Activated T-helper 1 cell treated with anti-CD3 and anti-CD28 coated beads, Interleukin-2, amount 50 U/mL, for 16 hours (primary cell): ENCODE measurements at regions not wholly inside any gene's neighbourhood (a gene's known extent, or its start where the extent isn't known, plus 50 kb on each side); places are given as distances from the start of the nearest gene placed in this dataset.
"Not testable (repeated sequence)": the region's sequence is repeated elsewhere in the genome, so short reads cannot be mapped to it uniquely, and the experiment has no call there.

Experiments used
- DNase-seq, 2 donors: peaks; one replicate each; pipeline ENCODE4 v3.0.0-alpha.2; 2020; ENCODE audit warnings: low read depth in 1 of 2, low spot score in 1 of 2

- no peak for DNase-seq
Observed at GRCh38 chr5:56733580-56733979, 81.8 kb upstream of the MAP3K1 start.

DNA sequence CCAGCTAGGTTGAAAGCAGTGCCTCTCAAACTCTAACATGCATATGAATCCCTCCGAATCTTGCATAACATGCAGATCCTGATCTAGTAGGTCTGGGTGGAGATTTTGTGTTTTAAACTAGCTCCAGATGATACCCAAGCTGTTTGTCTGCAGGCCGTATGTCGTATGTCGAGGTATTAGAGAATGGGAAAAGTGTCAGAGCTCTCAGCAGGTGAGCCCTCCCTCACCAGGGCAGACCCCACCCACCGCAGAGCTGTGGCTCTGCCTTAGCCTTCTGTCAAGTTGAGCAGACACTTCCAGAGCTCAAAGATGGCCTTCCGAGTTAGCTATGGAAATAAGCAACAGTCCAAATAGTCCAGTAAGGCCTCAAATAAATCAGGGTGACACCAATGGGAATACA is 83.2 kb upstream of the MAP3K1 start:
- no peak for DNase-seq

DNA sequence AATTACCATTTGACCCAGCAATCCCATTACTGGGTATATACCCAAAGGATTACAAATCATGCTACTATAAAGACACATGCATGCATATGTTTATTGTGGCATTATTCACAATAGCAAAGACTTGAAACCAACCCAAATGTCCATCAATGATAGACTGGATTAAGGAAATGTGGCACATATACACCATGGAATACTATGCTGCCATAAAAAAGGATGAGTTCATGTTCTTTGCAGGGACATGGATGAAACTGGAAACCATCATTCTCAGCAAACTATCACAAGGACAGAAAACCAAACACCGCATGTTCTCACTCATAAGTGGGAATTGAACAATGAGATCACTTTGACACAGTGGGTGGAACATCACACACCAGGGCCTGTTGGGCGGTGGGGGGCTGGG is 83.9 kb upstream of the MAP3K1 start:
- not testable (repeated sequence) for DNase-seq

DNA sequence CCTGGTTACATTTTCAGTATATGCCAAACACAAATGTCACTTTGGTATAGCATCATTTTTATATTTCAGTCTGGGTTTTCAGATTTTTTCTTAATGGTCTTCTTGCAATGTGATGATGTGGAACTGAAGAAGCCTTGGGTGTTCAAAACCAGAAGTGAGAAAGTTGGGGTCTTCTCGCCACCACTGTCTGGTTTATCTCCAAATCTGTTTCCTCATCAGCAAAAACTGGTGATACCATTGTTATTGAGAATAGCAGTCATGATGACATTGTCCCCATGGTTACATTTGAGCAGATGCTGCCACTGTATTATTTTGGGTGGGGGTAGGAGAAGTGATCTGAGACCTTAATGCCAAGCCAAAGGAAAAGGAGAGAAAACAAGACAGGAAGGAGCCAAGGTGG is 85.9 kb upstream of the MAP3K1 start:
- no peak for DNase-seq

- no peak for DNase-seq
Observed at GRCh38 chr5:56725711-56726411, 89.5 kb upstream of the MAP3K1 start.

DNA sequence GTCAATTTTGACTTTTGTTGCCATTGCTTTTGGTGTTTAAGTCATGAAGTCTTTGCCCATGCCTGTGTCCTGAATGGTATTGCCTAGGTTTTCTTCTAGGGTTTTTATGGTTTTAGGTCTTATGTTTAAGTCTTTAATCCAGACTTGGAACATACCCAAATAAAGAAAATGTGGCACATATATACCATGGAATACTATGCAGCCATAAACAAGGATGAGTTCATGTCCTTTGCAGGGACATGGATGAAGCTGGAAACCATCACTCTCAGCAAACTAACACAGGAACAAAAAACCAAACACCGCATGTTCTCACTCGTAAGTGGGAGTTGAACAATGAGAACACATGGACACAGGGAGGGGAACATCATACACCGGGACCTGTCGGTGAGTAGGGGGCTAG is 90.5 kb upstream of the MAP3K1 start:
- DNase-seq, result not testable (repeated sequence)

- DNase-seq, result no peak
Observed at GRCh38 chr5:56722317-56722716, 93.0 kb upstream of the MAP3K1 start.

DNA sequence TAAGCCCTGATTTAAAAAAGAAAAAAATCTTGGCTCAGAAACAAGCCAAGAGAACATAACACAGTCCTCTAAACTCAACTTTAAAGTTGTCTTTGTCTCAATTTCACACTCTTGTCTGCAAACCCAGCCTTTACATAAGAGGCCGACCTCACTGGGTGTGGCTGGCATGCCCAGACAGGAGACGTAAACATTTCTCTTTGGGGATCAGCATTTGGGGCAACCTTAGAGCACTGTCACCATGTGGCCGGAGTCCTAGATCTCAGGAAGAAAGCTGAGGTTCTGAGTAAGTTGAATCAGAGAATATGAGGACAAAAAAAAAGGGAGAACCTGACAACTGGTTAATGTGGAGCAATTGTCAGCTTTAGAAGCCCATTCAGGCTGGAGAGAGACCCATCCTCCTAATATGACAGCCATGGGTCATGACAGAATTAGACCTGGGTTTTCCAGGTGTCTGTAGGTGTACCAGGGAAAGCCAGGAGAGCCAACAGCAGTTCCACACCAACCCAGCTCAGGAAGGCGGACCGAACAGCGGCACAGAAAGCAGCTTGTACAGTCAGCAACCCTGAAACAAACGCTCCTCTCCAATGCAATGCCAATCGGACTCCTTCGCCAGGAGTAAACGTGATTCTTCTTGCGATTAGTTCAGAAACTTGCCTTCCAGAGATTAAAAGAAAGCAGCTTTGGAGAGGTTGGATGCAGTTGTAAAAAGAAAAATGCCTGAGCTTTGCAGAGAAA is 97.9 kb upstream of the MAP3K1 start:
- no peak for DNase-seq

GRCh38 chr5:56715986-56716385 is 99.4 kb upstream of the MAP3K1 start:
- DNase-seq, result no peak

GRCh38 chr5:56712895-56713591 is 102.3 kb upstream of the MAP3K1 start:
- no peak for DNase-seq

DNA sequence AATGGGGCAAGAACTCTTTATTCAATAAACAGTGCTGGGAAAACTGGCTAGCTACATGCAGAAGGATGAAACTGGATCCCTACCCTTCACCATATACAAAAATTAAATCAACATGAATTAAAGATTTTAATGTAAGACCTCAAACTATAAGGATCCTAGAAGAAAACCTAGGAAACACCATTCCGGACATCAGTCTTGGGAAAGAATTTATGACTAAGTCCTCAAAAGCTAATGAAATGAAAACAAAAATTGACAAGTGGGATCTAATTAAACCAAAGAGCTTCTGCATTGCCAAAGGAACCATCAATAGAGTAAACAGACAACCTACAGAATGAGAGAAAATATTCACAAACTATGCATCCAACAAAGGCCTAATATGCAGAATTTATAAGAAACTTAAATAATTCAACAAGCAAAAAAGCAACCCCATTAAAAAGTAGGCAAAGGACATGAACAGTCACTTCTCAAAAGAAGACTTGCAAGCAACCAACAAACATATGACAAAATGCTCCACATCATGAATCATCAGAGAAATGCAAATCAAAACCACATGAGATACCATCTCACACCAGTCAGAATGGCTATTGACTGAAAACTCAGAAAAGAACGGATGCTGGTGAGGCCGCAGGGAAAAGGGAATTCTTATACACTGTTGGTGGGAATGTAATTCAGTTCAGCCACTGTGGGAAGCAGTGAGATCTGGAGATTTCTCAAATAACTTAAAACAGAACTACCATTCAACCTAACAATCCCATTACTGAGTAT is 104.3 kb upstream of the MAP3K1 start:
- DNase-seq, result no peak

- DNase-seq, result no peak
Observed at GRCh38 chr5:56706504-56706903, 108.8 kb upstream of the MAP3K1 start.

- no peak for DNase-seq
Observed at GRCh38 chr5:56705217-56705616, 110.1 kb upstream of the MAP3K1 start.

DNA sequence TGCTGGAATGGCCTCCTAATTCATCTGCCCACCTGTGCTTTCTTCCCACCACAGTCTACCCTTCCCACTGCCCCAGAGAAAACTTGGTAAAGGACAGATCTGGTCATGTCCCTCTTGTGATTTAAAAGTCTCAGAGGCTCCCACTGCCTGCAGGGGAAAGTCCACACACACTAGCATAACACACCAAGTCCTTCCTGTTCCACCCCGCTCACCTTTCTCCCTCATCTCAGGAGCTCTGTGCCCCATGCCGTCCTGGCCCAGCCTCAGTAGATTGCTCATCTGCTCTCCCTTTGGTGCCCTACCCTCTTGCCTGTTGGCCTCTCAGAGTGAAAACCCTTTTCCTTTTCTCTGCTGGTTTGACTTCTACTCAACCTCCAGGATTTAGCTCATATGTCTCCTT is 111.4 kb upstream of the MAP3K1 start:
- DNase-seq, result no peak

GRCh38 chr5:56700711-56701110 is 114.6 kb upstream of the MAP3K1 start:
- DNase-seq, result no peak

- DNase-seq, result no peak
Observed at GRCh38 chr5:56699538-56699937, 115.8 kb upstream of the MAP3K1 start.

- no peak for DNase-seq
Observed at GRCh38 chr5:56698463-56699381, 116.6 kb upstream of the MAP3K1 start.

GRCh38 chr5:56696900-56697299 is 118.4 kb upstream of the MAP3K1 start:
- no peak for DNase-seq

DNA sequence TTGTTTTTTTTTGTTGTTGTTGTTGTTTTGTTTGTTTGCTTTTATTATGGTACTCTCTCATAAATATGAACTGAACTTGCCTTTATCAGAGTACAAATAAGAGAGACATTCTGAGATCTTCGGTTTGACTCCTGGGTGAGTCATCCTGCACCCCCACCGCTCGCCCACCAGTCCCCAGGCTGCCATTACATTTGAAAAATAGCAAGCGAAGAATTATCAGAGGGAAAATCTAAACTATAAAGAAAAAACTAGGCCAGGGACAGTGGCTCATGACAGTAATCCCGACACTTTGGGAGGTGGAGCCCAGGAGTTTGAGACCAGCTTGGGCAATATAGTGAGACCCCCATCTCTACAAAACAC is 122.1 kb upstream of the MAP3K1 start:
- DNase-seq, result peak in 1 of 2 donors; percentile 13
